Hepatocyte (in vitro differentiated cells): ENCODE measurements at regions not wholly inside any gene's neighbourhood (a gene's known extent, or its start where the extent isn't known, plus 50 kb on each side); places are given as distances from the start of the nearest gene placed in this dataset.
"Not testable (repeated sequence)": the region's sequence is repeated elsewhere in the genome, so short reads cannot be mapped to it uniquely, and the experiment has no call there.

Experiments used
- DNase-seq: peaks from one replicate; pipeline ENCODE4 v3.0.0-alpha.2; 2016; ENCODE audit warnings: low spot score
- H2AFZ ChIP-seq: fragments of 200-600 bp; sonication (generic); 2 replicates; pipeline ENCODE4 v1.6.0; 2016; ENCODE audit warnings: antibody characterized with exemption, mild to moderate bottlenecking
- H3K27ac ChIP-seq: fragments of 200-600 bp; sonication (generic); 2 replicates; pipeline ENCODE4 v1.5.1; 2016; ENCODE audit warnings: mild to moderate bottlenecking
- H3K27me3 ChIP-seq: fragments of 200-600 bp; sonication (generic); 2 replicates; pipeline ENCODE4 v1.6.1; 2016
- H3K36me3 ChIP-seq: fragments of 200-600 bp; sonication (generic); replicated peaks from 2 replicates; pipeline ENCODE4 v1.5.1; 2016; ENCODE audit warnings: low read depth; ENCODE audit not compliant: insufficient read depth
- H3K4me1 ChIP-seq: fragments of 200-600 bp; sonication (generic); 2 replicates; pipeline ENCODE4 v1.5.1; 2016; ENCODE audit warnings: mild to moderate bottlenecking, moderate library complexity; ENCODE audit not compliant: insufficient read depth
- H3K4me2 ChIP-seq: fragments of 200-600 bp; sonication (generic); 2 replicates; pipeline ENCODE4 v1.6.0; 2016
- H3K4me3 ChIP-seq: fragments of 200-600 bp; sonication (generic); 2 replicates; pipeline ENCODE4 v1.5.1; 2016; ENCODE audit warnings: mild to moderate bottlenecking
- H3K79me2 ChIP-seq: fragments of 200-600 bp; sonication (generic); 2 replicates; pipeline ENCODE4 v1.6.0; 2017; ENCODE audit warnings: mild to moderate bottlenecking
- H3K9me2 ChIP-seq: fragments of 200-600 bp; sonication (generic); replicated peaks from 2 replicates; pipeline ENCODE4 v1.6.0; 2017; ENCODE audit warnings: mild to moderate bottlenecking; ENCODE audit not compliant: insufficient read depth
- H3K9me3 ChIP-seq: fragments of 200-600 bp; sonication (generic); 2 replicates; pipeline ENCODE4 v1.5.1; 2016; ENCODE audit warnings: low read depth, mild to moderate bottlenecking
- H4K20me1 ChIP-seq: fragments of 200-600 bp; sonication (generic); 2 replicates; pipeline ENCODE4 v1.6.0; 2016; ENCODE audit warnings: mild to moderate bottlenecking; ENCODE audit not compliant: insufficient read depth, poor library complexity, severe bottlenecking
- EZH2 ChIP-seq: fragments of 200-600 bp; sonication (generic); IDR thresholded peaks from 2 replicates; pipeline ENCODE4 v1.6.1; 2016; ENCODE audit warnings: antibody characterized with exemption, mild to moderate bottlenecking, borderline replicate concordance
- EZH2phosphoT487 ChIP-seq: fragments of 200-600 bp; sonication (generic); IDR thresholded peaks from one replicate; pipeline ENCODE4 v1.6.1; 2018; ENCODE audit warnings: antibody characterized with exemption, mild to moderate bottlenecking, low read depth, moderate library complexity; ENCODE audit not compliant: unreplicated experiment, severe bottlenecking
- WGBS: methylation state at CpG from one replicate; pipeline ENCODE4 v1.1.6; 2016; ENCODE audit warnings: low lambda C conversion rate; ENCODE audit errors: missing lambda C conversion rate; 5-methylcytosine and 5-hydroxymethylcytosine counted together
- TF ChIP-seq, protein P1 (sequence below): fragments of 200-600 bp; sonication (generic); IDR thresholded peaks from 2 replicates; pipeline ENCODE4 v1.5.1; 2016; ENCODE audit warnings: antibody characterized with exemption, mild to moderate bottlenecking; ENCODE audit not compliant: poor library complexity

DNA sequence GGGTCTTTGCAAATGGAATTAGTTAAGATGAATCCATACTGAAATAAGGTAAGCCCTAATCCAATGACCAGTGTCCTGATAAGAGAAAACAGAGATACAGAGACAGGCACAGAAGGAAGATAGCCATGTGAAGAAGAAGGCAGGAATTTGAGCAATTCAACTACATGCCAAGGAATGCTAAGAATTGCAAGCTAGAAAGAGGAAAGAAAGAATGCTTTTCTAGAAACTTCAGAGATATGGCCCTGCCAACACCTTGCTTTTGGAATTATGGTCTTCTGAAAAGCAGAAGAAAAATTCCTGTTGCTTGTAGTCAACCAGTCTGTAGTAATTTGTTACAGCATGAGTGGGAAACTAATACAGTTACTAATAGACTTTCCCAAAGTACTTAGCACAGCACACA, 111.3 kb downstream of the SLC17A6 start:
- H3K27ac ChIP-seq = no peak overlapping the region
- H3K27me3 ChIP-seq = no peaks in the 10 kb centered on the region
- no peak overlapping the region for H3K4me3 ChIP-seq
- H4K20me1 ChIP-seq = no peaks in the 10 kb centered on the region
- no peaks in the 10 kb centered on the region for H3K9me3 ChIP-seq
- no peaks in the 10 kb centered on the region for H3K36me3 ChIP-seq
- H3K4me1 ChIP-seq = no peaks in the 10 kb centered on the region
- H2AFZ ChIP-seq = no peak overlapping the region
- DNase-seq = no peak
- no peaks in the 10 kb centered on the region for H3K9me2 ChIP-seq
- TF ChIP-seq, protein P1, sequence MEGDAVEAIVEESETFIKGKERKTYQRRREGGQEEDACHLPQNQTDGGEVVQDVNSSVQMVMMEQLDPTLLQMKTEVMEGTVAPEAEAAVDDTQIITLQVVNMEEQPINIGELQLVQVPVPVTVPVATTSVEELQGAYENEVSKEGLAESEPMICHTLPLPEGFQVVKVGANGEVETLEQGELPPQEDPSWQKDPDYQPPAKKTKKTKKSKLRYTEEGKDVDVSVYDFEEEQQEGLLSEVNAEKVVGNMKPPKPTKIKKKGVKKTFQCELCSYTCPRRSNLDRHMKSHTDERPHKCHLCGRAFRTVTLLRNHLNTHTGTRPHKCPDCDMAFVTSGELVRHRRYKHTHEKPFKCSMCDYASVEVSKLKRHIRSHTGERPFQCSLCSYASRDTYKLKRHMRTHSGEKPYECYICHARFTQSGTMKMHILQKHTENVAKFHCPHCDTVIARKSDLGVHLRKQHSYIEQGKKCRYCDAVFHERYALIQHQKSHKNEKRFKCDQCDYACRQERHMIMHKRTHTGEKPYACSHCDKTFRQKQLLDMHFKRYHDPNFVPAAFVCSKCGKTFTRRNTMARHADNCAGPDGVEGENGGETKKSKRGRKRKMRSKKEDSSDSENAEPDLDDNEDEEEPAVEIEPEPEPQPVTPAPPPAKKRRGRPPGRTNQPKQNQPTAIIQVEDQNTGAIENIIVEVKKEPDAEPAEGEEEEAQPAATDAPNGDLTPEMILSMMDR = no peak
- TF ChIP-seq EZH2 (no peak), EZH2phosphoT487 (no peak)
- H3K79me2 ChIP-seq = no peaks in the 10 kb centered on the region
- no peak overlapping the region for H3K4me2 ChIP-seq

DNA sequence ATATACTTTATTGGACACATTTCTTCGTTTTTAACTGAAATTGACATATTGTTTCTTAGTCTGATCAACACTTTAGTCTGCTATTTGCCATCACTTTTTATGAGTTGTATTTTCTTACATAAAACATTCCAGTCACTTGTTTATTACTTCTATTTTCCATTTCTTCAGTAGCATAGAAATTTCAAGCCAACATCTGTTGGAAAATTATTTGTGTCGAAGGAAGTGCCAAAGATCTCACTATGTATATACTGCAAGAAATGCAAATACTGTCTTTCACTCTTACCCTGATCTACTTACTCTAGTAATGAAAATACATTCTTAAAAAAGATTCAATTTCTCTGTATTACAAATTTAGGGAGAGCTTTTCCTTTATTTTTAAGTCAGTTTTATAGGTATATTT, 105.9 kb downstream of the SLC17A6 start:
- H3K27ac ChIP-seq = no peak overlapping the region
- H3K9me3 ChIP-seq = no peaks in the 10 kb centered on the region
- no peak for TF ChIP-seq EZH2
- no peak for TF ChIP-seq EZH2phosphoT487
- TF ChIP-seq, protein P1 = no peak
- no peaks in the 10 kb centered on the region for H3K9me2 ChIP-seq
- no peak for DNase-seq
- no peak overlapping the region for H3K4me2 ChIP-seq
- H4K20me1 ChIP-seq = no peaks in the 10 kb centered on the region
- H3K4me1 ChIP-seq = no peaks in the 10 kb centered on the region
- H3K4me3 ChIP-seq = no peak overlapping the region
- no peak overlapping the region for H2AFZ ChIP-seq
- no peaks in the 10 kb centered on the region for H3K36me3 ChIP-seq
- H3K79me2 ChIP-seq = no peaks in the 10 kb centered on the region
- no peaks in the 10 kb centered on the region for H3K27me3 ChIP-seq
- 58% methylated on average over 2 of the region's 2 CpGs for WGBS

- Histone ChIP-seq H3K4me1 (no peaks in the 10 kb centered on the region), H3K4me2 (no peak overlapping the region), H4K20me1 (no peaks in the 10 kb centered on the region), H3K79me2 (no peaks in the 10 kb centered on the region), H3K9me3 (no peaks in the 10 kb centered on the region), H3K27me3 (no peaks in the 10 kb centered on the region), H3K36me3 (no peaks in the 10 kb centered on the region), H3K9me2 (no peaks in the 10 kb centered on the region), H3K27ac (no peak overlapping the region), H3K4me3 (no peak overlapping the region), H2AFZ (no peak overlapping the region)
- TF ChIP-seq EZH2 (no peak), EZH2phosphoT487 (no peak)
- TF ChIP-seq, protein P1 = no peak
- 30% methylated on average over 1 of the region's 1 CpG for WGBS
- no peak for DNase-seq
These were observed 103.7 kb downstream of the SLC17A6 start for GRCh38 chr11:22441831-22442230.

DNA sequence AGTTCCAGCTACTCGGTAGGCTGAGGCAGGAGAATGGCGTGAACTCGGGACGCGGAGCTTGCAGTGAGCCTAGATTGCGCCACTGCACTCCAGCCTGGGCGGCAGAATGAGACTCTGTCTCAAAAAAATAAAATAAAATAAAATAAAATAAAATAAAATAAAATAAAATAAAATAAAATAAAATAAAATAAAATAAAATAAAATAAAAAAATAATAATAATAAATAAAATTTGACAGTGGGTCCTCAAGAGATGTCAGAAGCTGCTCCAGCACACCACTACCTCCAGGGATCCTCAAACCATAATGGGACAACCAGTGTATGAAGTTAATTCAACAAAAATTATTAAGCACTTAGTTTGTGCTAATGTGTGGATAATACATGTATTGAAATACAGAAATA, 97.4 kb downstream of the SLC17A6 start:
- not testable (repeated sequence) for H3K4me2 ChIP-seq, H3K9me3 ChIP-seq, H4K20me1 ChIP-seq, H3K79me2 ChIP-seq, DNase-seq, H3K9me2 ChIP-seq, H3K4me1 ChIP-seq, H2AFZ ChIP-seq, H3K36me3 ChIP-seq, H3K27me3 ChIP-seq, H3K4me3 ChIP-seq, H3K27ac ChIP-seq
- 96% methylated on average over 7 of the region's 7 CpGs for WGBS
